Endothelial cell (in vitro differentiated cells): ENCODE measurements at regions not wholly inside any gene's neighbourhood (a gene's known extent, or its start where the extent isn't known, plus 50 kb on each side); places are given as distances from the start of the nearest gene placed in this dataset.

Experiments
- DNase-seq: peaks from one replicate; pipeline ENCODE4 v3.0.0; 2021; ENCODE audit warnings: low spot score
- H3K27ac Mint-ChIP-seq: one replicate; pipeline ENCODE4 v1.8.0; 2021; ENCODE audit warnings: mixed read lengths, inconsistent platforms; ENCODE audit not compliant: unreplicated experiment
- H3K27me3 Mint-ChIP-seq: one replicate; pipeline ENCODE4 v1.8.0; 2021; ENCODE audit warnings: mild to moderate bottlenecking, moderate library complexity, mixed read lengths, inconsistent platforms; ENCODE audit not compliant: unreplicated experiment
- H3K36me3 Mint-ChIP-seq: one replicate; pipeline ENCODE4 v1.8.0; 2021; ENCODE audit warnings: mild to moderate bottlenecking, low read depth, mixed read lengths, inconsistent platforms; ENCODE audit not compliant: unreplicated experiment
- H3K4me1 Mint-ChIP-seq: one replicate; pipeline ENCODE4 v1.8.0; 2021; ENCODE audit warnings: mild to moderate bottlenecking, mixed read lengths, inconsistent platforms; ENCODE audit not compliant: unreplicated experiment
- H3K4me3 Mint-ChIP-seq: one replicate; pipeline ENCODE4 v1.8.0; 2021; ENCODE audit warnings: mild to moderate bottlenecking, mixed read lengths, inconsistent platforms; ENCODE audit not compliant: unreplicated experiment
- H3K9me3 Mint-ChIP-seq: one replicate; pipeline ENCODE4 v1.8.0; 2021; ENCODE audit warnings: mixed read lengths, inconsistent platforms; ENCODE audit not compliant: unreplicated experiment
- CTCF ChIP-seq: fragments of 200-600 bp; sonication (generic); IDR thresholded peaks from one replicate; pipeline ENCODE4 v1.5.0; 2021; ENCODE audit warnings: antibody characterized with exemption; ENCODE audit not compliant: unreplicated experiment

- no peak for TF ChIP-seq CTCF
- Mint-ChIP-seq H3K4me1 (peaks cover 17% of the 10 kb centered on the region), H3K9me3 (no peaks in the 10 kb centered on the region), H3K4me3 (no peak overlapping the region), H3K27me3 (peaks cover under 1% of the 10 kb centered on the region), H3K27ac (no peak overlapping the region), H3K36me3 (no peaks in the 10 kb centered on the region)
- no peak for DNase-seq
These were observed 453.9 kb upstream of the GHITM start for GRCh38 chr10:83685458-83685857.

- Mint-ChIP-seq H3K27ac (no peak overlapping the region), H3K4me3 (no peak overlapping the region), H3K9me3 (no peaks in the 10 kb centered on the region), H3K27me3 (peaks cover 2% of the 10 kb centered on the region), H3K36me3 (no peaks in the 10 kb centered on the region), H3K4me1 (no peaks in the 10 kb centered on the region)
- TF ChIP-seq CTCF: no peak
- DNase-seq: no peak
These were observed 447.3 kb upstream of the GHITM start for GRCh38 chr10:83691791-83692596.

- DNase-seq: no peak
- no peak overlapping the region for H3K4me3 Mint-ChIP-seq
- H3K36me3 Mint-ChIP-seq: no peaks in the 10 kb centered on the region
- H3K27ac Mint-ChIP-seq: no peak overlapping the region
- peaks cover 7% of the 10 kb centered on the region for H3K4me1 Mint-ChIP-seq
- H3K9me3 Mint-ChIP-seq: no peaks in the 10 kb centered on the region
- peaks cover 4% of the 10 kb centered on the region for H3K27me3 Mint-ChIP-seq
- no peak for TF ChIP-seq CTCF
These were observed 440.4 kb upstream of the GHITM start for GRCh38 chr10:83698899-83699298.

- no peak for TF ChIP-seq CTCF
- no peak for DNase-seq
- Mint-ChIP-seq H3K4me1 (peaks cover 7% of the 10 kb centered on the region), H3K27me3 (peaks cover 4% of the 10 kb centered on the region), H3K4me3 (no peak overlapping the region), H3K27ac (no peak overlapping the region), H3K36me3 (no peaks in the 10 kb centered on the region), H3K9me3 (no peaks in the 10 kb centered on the region)
These were observed 437.5 kb upstream of the GHITM start for GRCh38 chr10:83701799-83702198.

- H3K27me3 Mint-ChIP-seq: no peaks in the 10 kb centered on the region
- H3K36me3 Mint-ChIP-seq: no peaks in the 10 kb centered on the region
- no peak for TF ChIP-seq CTCF
- no peak overlapping the region for H3K4me3 Mint-ChIP-seq
- peaks cover 7% of the 10 kb centered on the region for H3K4me1 Mint-ChIP-seq
- H3K9me3 Mint-ChIP-seq: no peaks in the 10 kb centered on the region
- H3K27ac Mint-ChIP-seq: no peak overlapping the region
- DNase-seq: no peak
These were observed 436.6 kb upstream of the GHITM start for GRCh38 chr10:83702731-83703130.
